ENCODE measurements at regions not wholly inside any gene's neighbourhood (a gene's known extent, or its start where the extent isn't known, plus 50 kb on each side); places are given as distances from the start of the nearest gene placed in this dataset.

DNA sequence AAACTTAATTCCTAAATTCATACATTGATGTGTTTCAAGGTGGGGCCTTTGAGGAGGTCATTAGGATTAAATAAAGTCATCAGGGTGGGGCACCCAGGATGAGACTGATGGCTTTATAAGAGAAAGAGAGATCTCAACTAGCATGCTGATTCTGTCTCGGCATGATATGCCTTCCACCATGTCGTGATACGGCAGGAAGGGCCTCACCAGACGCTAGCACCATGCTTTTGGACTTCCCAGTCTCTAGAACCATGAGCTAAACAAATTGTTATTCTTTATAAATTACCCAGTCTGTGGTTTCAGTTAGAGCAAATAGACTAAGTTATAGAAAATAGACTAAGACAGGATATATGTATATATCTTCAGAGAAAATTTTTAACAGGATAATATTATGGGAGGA is 759.6 kb downstream of the MED13L start:
- TF ChIP-seq TAF1 (conservative IDR thresholded peaks at IDR 0.05) (no peak), SP1 (IDR thresholded peaks at IDR 0.05) (no peak), JUND (IDR thresholded peaks at IDR 0.05) (no peak), GABPA (IDR thresholded peaks at IDR 0.05 in 1 of 2, conservative IDR thresholded peaks at IDR 0.05 in 1 of 2) (no peak), RAD21 (IDR thresholded peaks at IDR 0.05) (no peak), NR2F2 (IDR thresholded peaks at IDR 0.05) (no peak)
- TF ChIP-seq, protein P1, sequence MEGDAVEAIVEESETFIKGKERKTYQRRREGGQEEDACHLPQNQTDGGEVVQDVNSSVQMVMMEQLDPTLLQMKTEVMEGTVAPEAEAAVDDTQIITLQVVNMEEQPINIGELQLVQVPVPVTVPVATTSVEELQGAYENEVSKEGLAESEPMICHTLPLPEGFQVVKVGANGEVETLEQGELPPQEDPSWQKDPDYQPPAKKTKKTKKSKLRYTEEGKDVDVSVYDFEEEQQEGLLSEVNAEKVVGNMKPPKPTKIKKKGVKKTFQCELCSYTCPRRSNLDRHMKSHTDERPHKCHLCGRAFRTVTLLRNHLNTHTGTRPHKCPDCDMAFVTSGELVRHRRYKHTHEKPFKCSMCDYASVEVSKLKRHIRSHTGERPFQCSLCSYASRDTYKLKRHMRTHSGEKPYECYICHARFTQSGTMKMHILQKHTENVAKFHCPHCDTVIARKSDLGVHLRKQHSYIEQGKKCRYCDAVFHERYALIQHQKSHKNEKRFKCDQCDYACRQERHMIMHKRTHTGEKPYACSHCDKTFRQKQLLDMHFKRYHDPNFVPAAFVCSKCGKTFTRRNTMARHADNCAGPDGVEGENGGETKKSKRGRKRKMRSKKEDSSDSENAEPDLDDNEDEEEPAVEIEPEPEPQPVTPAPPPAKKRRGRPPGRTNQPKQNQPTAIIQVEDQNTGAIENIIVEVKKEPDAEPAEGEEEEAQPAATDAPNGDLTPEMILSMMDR (IDR thresholded peaks at IDR 0.05; ENCODE audit: low read depth, low read length, missing input control), result no peak
- TF ChIP-seq, protein P2, sequence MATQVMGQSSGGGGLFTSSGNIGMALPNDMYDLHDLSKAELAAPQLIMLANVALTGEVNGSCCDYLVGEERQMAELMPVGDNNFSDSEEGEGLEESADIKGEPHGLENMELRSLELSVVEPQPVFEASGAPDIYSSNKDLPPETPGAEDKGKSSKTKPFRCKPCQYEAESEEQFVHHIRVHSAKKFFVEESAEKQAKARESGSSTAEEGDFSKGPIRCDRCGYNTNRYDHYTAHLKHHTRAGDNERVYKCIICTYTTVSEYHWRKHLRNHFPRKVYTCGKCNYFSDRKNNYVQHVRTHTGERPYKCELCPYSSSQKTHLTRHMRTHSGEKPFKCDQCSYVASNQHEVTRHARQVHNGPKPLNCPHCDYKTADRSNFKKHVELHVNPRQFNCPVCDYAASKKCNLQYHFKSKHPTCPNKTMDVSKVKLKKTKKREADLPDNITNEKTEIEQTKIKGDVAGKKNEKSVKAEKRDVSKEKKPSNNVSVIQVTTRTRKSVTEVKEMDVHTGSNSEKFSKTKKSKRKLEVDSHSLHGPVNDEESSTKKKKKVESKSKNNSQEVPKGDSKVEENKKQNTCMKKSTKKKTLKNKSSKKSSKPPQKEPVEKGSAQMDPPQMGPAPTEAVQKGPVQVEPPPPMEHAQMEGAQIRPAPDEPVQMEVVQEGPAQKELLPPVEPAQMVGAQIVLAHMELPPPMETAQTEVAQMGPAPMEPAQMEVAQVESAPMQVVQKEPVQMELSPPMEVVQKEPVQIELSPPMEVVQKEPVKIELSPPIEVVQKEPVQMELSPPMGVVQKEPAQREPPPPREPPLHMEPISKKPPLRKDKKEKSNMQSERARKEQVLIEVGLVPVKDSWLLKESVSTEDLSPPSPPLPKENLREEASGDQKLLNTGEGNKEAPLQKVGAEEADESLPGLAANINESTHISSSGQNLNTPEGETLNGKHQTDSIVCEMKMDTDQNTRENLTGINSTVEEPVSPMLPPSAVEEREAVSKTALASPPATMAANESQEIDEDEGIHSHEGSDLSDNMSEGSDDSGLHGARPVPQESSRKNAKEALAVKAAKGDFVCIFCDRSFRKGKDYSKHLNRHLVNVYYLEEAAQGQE (IDR thresholded peaks at IDR 0.05), result no peak
- TF ChIP-seq, protein P3, sequence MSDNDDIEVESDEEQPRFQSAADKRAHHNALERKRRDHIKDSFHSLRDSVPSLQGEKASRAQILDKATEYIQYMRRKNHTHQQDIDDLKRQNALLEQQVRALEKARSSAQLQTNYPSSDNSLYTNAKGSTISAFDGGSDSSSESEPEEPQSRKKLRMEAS (IDR thresholded peaks at IDR 0.05), result no peak
- TF ChIP-seq, protein P4, sequence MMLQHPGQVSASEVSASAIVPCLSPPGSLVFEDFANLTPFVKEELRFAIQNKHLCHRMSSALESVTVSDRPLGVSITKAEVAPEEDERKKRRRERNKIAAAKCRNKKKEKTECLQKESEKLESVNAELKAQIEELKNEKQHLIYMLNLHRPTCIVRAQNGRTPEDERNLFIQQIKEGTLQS (IDR thresholded peaks at IDR 0.05), result no peak
- TF ChIP-seq, protein P5, sequence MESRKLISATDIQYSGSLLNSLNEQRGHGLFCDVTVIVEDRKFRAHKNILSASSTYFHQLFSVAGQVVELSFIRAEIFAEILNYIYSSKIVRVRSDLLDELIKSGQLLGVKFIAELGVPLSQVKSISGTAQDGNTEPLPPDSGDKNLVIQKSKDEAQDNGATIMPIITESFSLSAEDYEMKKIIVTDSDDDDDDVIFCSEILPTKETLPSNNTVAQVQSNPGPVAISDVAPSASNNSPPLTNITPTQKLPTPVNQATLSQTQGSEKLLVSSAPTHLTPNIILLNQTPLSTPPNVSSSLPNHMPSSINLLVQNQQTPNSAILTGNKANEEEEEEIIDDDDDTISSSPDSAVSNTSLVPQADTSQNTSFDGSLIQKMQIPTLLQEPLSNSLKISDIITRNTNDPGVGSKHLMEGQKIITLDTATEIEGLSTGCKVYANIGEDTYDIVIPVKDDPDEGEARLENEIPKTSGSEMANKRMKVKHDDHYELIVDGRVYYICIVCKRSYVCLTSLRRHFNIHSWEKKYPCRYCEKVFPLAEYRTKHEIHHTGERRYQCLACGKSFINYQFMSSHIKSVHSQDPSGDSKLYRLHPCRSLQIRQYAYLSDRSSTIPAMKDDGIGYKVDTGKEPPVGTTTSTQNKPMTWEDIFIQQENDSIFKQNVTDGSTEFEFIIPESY (IDR thresholded peaks at IDR 0.05), result no peak

Data from liver (tissue), 3 donors.